NCI-H2029 treated with DMSO at 0.1 percent for 48 hours (cell line): ENCODE measurements at regions not wholly inside any gene's neighbourhood (a gene's known extent, or its start where the extent isn't known, plus 50 kb on each side); places are given as distances from the start of the nearest gene placed in this dataset.

Source experiments
- DNase-seq: peaks from one replicate; lab custom pipeline; 2025; lab: John Stamatoyannopoulos, UW

- no peak for DNase-seq
These were observed 378.5 kb downstream of the RFPL4B start for GRCh38 chr6:112725541-112726085.

GRCh38 chr6:112735129-112735528, 388.0 kb downstream of the RFPL4B start:
- DNase-seq: no peak

- DNase-seq: no peak
These were observed 392.6 kb downstream of the RFPL4B start for GRCh38 chr6:112739766-112740165.

- DNase-seq: no peak
These were observed 396.2 kb downstream of the RFPL4B start for GRCh38 chr6:112743323-112743722.

GRCh38 chr6:112744827-112745226, 397.7 kb downstream of the RFPL4B start:
- DNase-seq: no peak

- no peak for DNase-seq
These were observed 398.6 kb downstream of the RFPL4B start for GRCh38 chr6:112745765-112746164.

GRCh38 chr6:112749673-112750072, 402.5 kb downstream of the RFPL4B start:
- DNase-seq: no peak

GRCh38 chr6:112752305-112752704, 405.2 kb downstream of the RFPL4B start:
- DNase-seq: no peak

GRCh38 chr6:112752791-112753190, 405.7 kb downstream of the RFPL4B start:
- DNase-seq: no peak

- DNase-seq: no peak
These were observed 413.7 kb downstream of the RFPL4B start for GRCh38 chr6:112760831-112761230.

GRCh38 chr6:112761740-112762139, 414.6 kb downstream of the RFPL4B start:
- DNase-seq: no peak

- no peak for DNase-seq
These were observed 417.2 kb downstream of the RFPL4B start for GRCh38 chr6:112764377-112764776.

- DNase-seq: no peak
These were observed 423.2 kb downstream of the RFPL4B start for GRCh38 chr6:112770308-112770707.

GRCh38 chr6:112773187-112773586, 426.1 kb downstream of the RFPL4B start:
- DNase-seq: no peak

- DNase-seq: no peak
These were observed 427.2 kb downstream of the RFPL4B start for GRCh38 chr6:112774319-112774718.

GRCh38 chr6:112780498-112781096, 433.5 kb downstream of the RFPL4B start:
- DNase-seq: peak; percentile 93

GRCh38 chr6:112781241-112781640, 434.1 kb downstream of the RFPL4B start:
- DNase-seq: no peak

GRCh38 chr6:112785408-112785807, 438.3 kb downstream of the RFPL4B start:
- DNase-seq: no peak

- no peak for DNase-seq
These were observed 439.7 kb downstream of the RFPL4B start for GRCh38 chr6:112786801-112787200.

- no peak for DNase-seq
These were observed 440.2 kb downstream of the RFPL4B start for GRCh38 chr6:112787371-112787770.

- DNase-seq: no peak
These were observed 448.2 kb downstream of the RFPL4B start for GRCh38 chr6:112795316-112795715.

- DNase-seq: no peak
These were observed 449.6 kb downstream of the RFPL4B start for GRCh38 chr6:112796712-112797111.

GRCh38 chr6:112799889-112800288, 452.8 kb downstream of the RFPL4B start:
- no peak for DNase-seq

GRCh38 chr6:112800439-112800838, 453.3 kb downstream of the RFPL4B start:
- no peak for DNase-seq
